ENCODE measurements at regions not wholly inside any gene's neighbourhood (a gene's known extent, or its start where the extent isn't known, plus 50 kb on each side); places are given as distances from the start of the nearest gene placed in this dataset.

DNA sequence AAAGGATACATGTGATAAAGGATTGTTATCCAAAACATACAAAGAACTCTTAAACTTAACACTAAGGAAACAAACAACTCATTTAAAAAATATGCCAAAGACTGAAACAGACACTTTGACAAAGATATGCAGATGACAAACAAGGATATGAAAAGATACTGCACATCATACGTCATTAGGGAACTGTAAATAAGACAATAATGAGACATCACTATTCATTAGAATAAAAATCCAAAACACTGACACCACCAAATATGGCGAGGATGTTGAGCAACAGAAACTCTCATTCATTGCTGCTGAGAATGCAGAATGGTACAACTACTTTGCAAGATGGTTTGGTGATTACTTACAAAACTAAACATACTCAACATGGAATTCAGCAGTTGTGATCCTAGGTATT is 156.5 kb upstream of the FOXA2 start:
- ChIA-PET CTCF (no interaction called here), POLR2A (no interaction called here)
- intact Hi-C loops (cut with micrococcal nuclease) = no loop called here
- TF ChIP-seq, protein P1, sequence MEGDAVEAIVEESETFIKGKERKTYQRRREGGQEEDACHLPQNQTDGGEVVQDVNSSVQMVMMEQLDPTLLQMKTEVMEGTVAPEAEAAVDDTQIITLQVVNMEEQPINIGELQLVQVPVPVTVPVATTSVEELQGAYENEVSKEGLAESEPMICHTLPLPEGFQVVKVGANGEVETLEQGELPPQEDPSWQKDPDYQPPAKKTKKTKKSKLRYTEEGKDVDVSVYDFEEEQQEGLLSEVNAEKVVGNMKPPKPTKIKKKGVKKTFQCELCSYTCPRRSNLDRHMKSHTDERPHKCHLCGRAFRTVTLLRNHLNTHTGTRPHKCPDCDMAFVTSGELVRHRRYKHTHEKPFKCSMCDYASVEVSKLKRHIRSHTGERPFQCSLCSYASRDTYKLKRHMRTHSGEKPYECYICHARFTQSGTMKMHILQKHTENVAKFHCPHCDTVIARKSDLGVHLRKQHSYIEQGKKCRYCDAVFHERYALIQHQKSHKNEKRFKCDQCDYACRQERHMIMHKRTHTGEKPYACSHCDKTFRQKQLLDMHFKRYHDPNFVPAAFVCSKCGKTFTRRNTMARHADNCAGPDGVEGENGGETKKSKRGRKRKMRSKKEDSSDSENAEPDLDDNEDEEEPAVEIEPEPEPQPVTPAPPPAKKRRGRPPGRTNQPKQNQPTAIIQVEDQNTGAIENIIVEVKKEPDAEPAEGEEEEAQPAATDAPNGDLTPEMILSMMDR (IDR thresholded peaks at IDR 0.05) = no peak
- TF ChIP-seq EZH2 (IDR thresholded peaks at IDR 0.05; ENCODE audit: borderline replicate concordance, insufficient read depth, low read depth, low read length, poor library complexity, severe bottlenecking) = no peak
- Histone ChIP-seq H3K4me3 (ENCODE audit: control extremely low read depth in 1 of 5, extremely low read depth in 1 of 5, insufficient read depth in 1 of 5, low read depth in 2 of 5, low read length in 4 of 5) (no peak overlapping the region), H3K36me3 (replicated peaks in 1 of 2; ENCODE audit: control extremely low read depth in 1 of 2, control insufficient read depth in 1 of 2, extremely low read depth in 1 of 2, insufficient read depth in 2 of 2, low read length in 1 of 2) (no peaks in the 10 kb centered on the region), H3K27me3 (replicated peaks in 1 of 4; ENCODE audit: control extremely low read depth in 1 of 4, control insufficient read depth in 3 of 4, insufficient read depth in 4 of 4, low read length in 3 of 4) (no peaks in the 10 kb centered on the region), H2AFZ (ENCODE audit: insufficient read depth, low read depth, low read length, poor library complexity, severe bottlenecking) (no peak overlapping the region), H3K9ac (ENCODE audit: low read length) (no peak overlapping the region), H3K4me2 (replicated peaks; ENCODE audit: low read depth, low read length, poor library complexity, severe bottlenecking) (no peak overlapping the region), H3K27ac (ENCODE audit: low read length in 2 of 2) (no peak overlapping the region), H3K4me1 (ENCODE audit: control insufficient read depth in 2 of 2, insufficient read depth in 2 of 2, low read length in 2 of 2) (no peaks in the 10 kb centered on the region), H4K20me1 (ENCODE audit: control insufficient read depth, insufficient read depth, low read length, poor library complexity, severe bottlenecking) (no peaks in the 10 kb centered on the region), H3K79me2 (ENCODE audit: control insufficient read depth, insufficient read depth, low read length) (no peaks in the 10 kb centered on the region), H3K9me3 (ENCODE audit: control extremely low read depth in 1 of 3, control insufficient read depth in 2 of 3, insufficient read depth in 1 of 3, low read length in 2 of 3) (no peaks in the 10 kb centered on the region)
- ATAC-seq (ENCODE audit: low read depth) (no peak), DNase-seq (no peak)
- Mint-ChIP-seq H3K4me1 (no peaks in the 10 kb centered on the region), H3K9me3 (ENCODE audit: insufficient read depth) (no peaks in the 10 kb centered on the region), H3K27me3 (no peaks in the 10 kb centered on the region), H3K27ac (no peak overlapping the region), H3K4me3 (no peak overlapping the region)
- no CpG with 5 or more reads among the region's 2 CpGs for WGBS (ENCODE audit: insufficient coverage)

DNA sequence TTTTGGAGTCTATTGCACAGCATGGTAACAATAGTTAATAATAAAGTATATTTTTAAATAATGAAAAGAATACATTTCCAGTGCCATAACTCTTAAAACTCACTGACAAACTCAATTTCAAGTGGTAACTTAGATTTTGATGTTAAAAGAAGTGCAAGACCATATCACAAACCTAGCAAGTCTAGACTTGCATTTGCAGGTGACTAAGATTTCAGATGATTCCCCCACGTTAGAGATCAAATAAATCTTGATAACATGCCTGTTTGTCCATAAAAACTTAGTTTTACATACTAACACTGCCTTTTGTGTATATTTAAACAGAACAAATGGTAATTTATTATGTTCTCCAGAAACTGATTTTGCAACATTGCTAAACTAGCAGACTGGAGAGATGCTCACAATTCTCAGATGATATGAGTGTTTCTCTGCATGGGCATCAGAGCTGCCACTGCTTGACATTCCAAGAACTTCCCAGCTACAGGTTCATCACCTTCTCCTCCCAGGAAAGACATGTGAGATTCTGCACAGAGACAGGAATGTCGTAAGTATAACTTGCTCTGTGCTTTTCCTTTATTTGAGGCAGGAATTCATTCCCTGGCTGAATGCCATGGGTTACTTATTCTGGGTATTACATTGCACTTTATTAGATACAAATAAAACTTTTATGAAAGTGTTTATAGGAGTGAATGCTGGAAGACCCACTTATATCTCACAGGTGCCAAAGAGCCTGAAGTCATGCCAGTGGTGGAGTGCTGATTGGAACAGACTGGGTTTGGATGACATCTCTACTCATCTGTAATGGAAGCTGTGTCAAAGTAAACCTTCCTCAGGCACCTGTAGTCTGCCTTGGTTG is 160.2 kb upstream of the FOXA2 start:
- Histone ChIP-seq H3K4me3 (ENCODE audit: control extremely low read depth in 1 of 5, extremely low read depth in 1 of 5, insufficient read depth in 1 of 5, low read depth in 2 of 5, low read length in 4 of 5) (no peak overlapping the region), H3K27ac (ENCODE audit: low read length in 2 of 2) (no peak overlapping the region), H3K9me3 (ENCODE audit: control extremely low read depth in 1 of 3, control insufficient read depth in 2 of 3, insufficient read depth in 1 of 3, low read length in 2 of 3) (peaks cover 0 to 7% (median 5%) of the 10 kb centered on the region in 3 donors), H3K9ac (ENCODE audit: low read length) (no peak overlapping the region), H3K4me1 (ENCODE audit: control insufficient read depth in 2 of 2, insufficient read depth in 2 of 2, low read length in 2 of 2) (no peaks in the 10 kb centered on the region), H3K79me2 (ENCODE audit: control insufficient read depth, insufficient read depth, low read length) (no peaks in the 10 kb centered on the region), H3K4me2 (replicated peaks; ENCODE audit: low read depth, low read length, poor library complexity, severe bottlenecking) (no peak overlapping the region), H2AFZ (ENCODE audit: insufficient read depth, low read depth, low read length, poor library complexity, severe bottlenecking) (no peak overlapping the region), H4K20me1 (ENCODE audit: control insufficient read depth, insufficient read depth, low read length, poor library complexity, severe bottlenecking) (no peaks in the 10 kb centered on the region), H3K36me3 (replicated peaks in 1 of 2; ENCODE audit: control extremely low read depth in 1 of 2, control insufficient read depth in 1 of 2, extremely low read depth in 1 of 2, insufficient read depth in 2 of 2, low read length in 1 of 2) (no peaks in the 10 kb centered on the region), H3K27me3 (replicated peaks in 1 of 4; ENCODE audit: control extremely low read depth in 1 of 4, control insufficient read depth in 3 of 4, insufficient read depth in 4 of 4, low read length in 3 of 4) (no peaks in the 10 kb centered on the region)
- no peak for ATAC-seq (ENCODE audit: low read depth)
- WGBS (ENCODE audit: insufficient coverage) = no CpG with 5 or more reads among the region's 2 CpGs
- CTCF ChIA-PET = no interaction called here
- no peak for TF ChIP-seq EZH2 (IDR thresholded peaks at IDR 0.05; ENCODE audit: borderline replicate concordance, insufficient read depth, low read depth, low read length, poor library complexity, severe bottlenecking)
- TF ChIP-seq, protein P1 (IDR thresholded peaks at IDR 0.05) = no peak
- Mint-ChIP-seq H3K4me1 (no peaks in the 10 kb centered on the region), H3K4me3 (no peak overlapping the region), H3K27me3 (no peaks in the 10 kb centered on the region), H3K27ac (no peak overlapping the region), H3K9me3 (ENCODE audit: insufficient read depth) (no peaks in the 10 kb centered on the region)
- POLR2A ChIA-PET = no interaction called here
- no peak for DNase-seq
- intact Hi-C loops (cut with micrococcal nuclease) = no loop called here
